GM20431 (cell line): ENCODE measurements at regions not wholly inside any gene's neighbourhood (a gene's known extent, or its start where the extent isn't known, plus 50 kb on each side); places are given as distances from the start of the nearest gene placed in this dataset.
"Not testable (repeated sequence)": the region's sequence is repeated elsewhere in the genome, so short reads cannot be mapped to it uniquely, and the experiment has no call there.

Source experiments
- in situ Hi-C: fragments of 300-500 bp; cut with MseI, MboI; formaldehyde crosslinking; loops from one replicate; pipeline ENCODE4 v1.15.0; 2020; ENCODE audit warnings: low sequenced_read_pairs; ENCODE audit not compliant: unreplicated experiment

- in situ Hi-C loops = no loop called here
These were observed 222.4 kb upstream of the RBBP8 start for GRCh38 chr18:22710673-22711191.

- in situ Hi-C loops = no loop called here
These were observed 221.9 kb upstream of the RBBP8 start for GRCh38 chr18:22711192-22711685.

GRCh38 chr18:22713511-22713910, 219.6 kb upstream of the RBBP8 start:
- in situ Hi-C loops = no loop called here

GRCh38 chr18:22717536-22717935, 215.6 kb upstream of the RBBP8 start:
- in situ Hi-C loops = not testable (repeated sequence)

- in situ Hi-C loops = no loop called here
These were observed 209.9 kb upstream of the RBBP8 start for GRCh38 chr18:22723221-22723620.

GRCh38 chr18:22723773-22724172, 209.4 kb upstream of the RBBP8 start:
- in situ Hi-C loops = no loop called here

GRCh38 chr18:22726469-22726868, 206.7 kb upstream of the RBBP8 start:
- in situ Hi-C loops = no loop called here

GRCh38 chr18:22728016-22728415, 205.1 kb upstream of the RBBP8 start:
- in situ Hi-C loops = no loop called here

GRCh38 chr18:22728481-22729105, 204.5 kb upstream of the RBBP8 start:
- in situ Hi-C loops = no loop called here

GRCh38 chr18:22731398-22731797, 201.7 kb upstream of the RBBP8 start:
- in situ Hi-C loops = no loop called here

- in situ Hi-C loops = no loop called here
These were observed 198.9 kb upstream of the RBBP8 start for GRCh38 chr18:22734105-22734661.

- in situ Hi-C loops = no loop called here
These were observed 198.1 kb upstream of the RBBP8 start for GRCh38 chr18:22734791-22735627.

GRCh38 chr18:22737054-22737453, 196.1 kb upstream of the RBBP8 start:
- in situ Hi-C loops = no loop called here

GRCh38 chr18:22739061-22739642, 194.0 kb upstream of the RBBP8 start:
- in situ Hi-C loops = no loop called here

GRCh38 chr18:22739789-22740188, 193.3 kb upstream of the RBBP8 start:
- in situ Hi-C loops = no loop called here

GRCh38 chr18:22741318-22741717, 191.8 kb upstream of the RBBP8 start:
- in situ Hi-C loops = no loop called here

GRCh38 chr18:22742409-22742808, 190.7 kb upstream of the RBBP8 start:
- in situ Hi-C loops = no loop called here

- in situ Hi-C loops = no loop called here
These were observed 187.2 kb upstream of the RBBP8 start for GRCh38 chr18:22745966-22746365.

- in situ Hi-C loops = no loop called here
These were observed 181.1 kb upstream of the RBBP8 start for GRCh38 chr18:22752014-22752413.

GRCh38 chr18:22753130-22753831, 179.8 kb upstream of the RBBP8 start:
- in situ Hi-C loops = no loop called here
